ENCODE measurements at regions not wholly inside any gene's neighbourhood (a gene's known extent, or its start where the extent isn't known, plus 50 kb on each side); places are given as distances from the start of the nearest gene placed in this dataset.

DNA sequence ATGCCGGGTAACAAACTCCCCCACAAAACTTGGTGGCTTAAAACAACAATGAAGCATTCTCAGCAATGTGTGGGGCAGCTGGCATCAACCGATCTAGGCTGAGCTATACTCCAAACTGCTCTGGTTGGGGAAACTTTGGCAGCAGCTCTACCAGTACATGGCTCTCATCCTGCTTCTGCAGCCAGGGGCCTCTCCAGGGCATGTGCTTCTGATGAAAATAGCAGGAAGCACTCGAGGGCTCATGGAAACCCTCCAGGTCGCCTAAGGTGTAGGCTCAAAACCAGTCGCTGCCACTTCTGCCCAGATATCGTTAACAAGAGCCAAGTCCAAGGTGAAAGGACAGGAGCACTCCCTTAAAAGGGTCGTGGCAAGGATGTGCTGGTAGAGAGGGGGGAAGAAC lies 134.1 kb downstream of the TEX36 start:
- Histone ChIP-seq H3K79me2 (ENCODE audit: low read depth) (no peaks in the 10 kb centered on the region), H3K27me3 (ENCODE audit: insufficient read depth, low read depth) (no peaks in the 10 kb centered on the region), H3K4me3 (no peak overlapping the region), H2AFZ (no peak overlapping the region), H3F3A (ENCODE audit: insufficient read depth, low read depth) (no peaks in the 10 kb centered on the region), H3K4me1 (replicated peaks; ENCODE audit: insufficient read depth) (no peaks in the 10 kb centered on the region), H4K20me1 (ENCODE audit: insufficient read depth) (no peaks in the 10 kb centered on the region), H3K36me3 (ENCODE audit: low read depth) (no peaks in the 10 kb centered on the region), H3K4me2 (no peak overlapping the region), H3K27ac (no peak overlapping the region), H3K9me3 (ENCODE audit: insufficient read depth, low read depth) (no peaks in the 10 kb centered on the region), H3K9me2 (ENCODE audit: insufficient read depth) (no peaks in the 10 kb centered on the region)
- DNase-seq: no peak
- TF ChIP-seq, protein P1, sequence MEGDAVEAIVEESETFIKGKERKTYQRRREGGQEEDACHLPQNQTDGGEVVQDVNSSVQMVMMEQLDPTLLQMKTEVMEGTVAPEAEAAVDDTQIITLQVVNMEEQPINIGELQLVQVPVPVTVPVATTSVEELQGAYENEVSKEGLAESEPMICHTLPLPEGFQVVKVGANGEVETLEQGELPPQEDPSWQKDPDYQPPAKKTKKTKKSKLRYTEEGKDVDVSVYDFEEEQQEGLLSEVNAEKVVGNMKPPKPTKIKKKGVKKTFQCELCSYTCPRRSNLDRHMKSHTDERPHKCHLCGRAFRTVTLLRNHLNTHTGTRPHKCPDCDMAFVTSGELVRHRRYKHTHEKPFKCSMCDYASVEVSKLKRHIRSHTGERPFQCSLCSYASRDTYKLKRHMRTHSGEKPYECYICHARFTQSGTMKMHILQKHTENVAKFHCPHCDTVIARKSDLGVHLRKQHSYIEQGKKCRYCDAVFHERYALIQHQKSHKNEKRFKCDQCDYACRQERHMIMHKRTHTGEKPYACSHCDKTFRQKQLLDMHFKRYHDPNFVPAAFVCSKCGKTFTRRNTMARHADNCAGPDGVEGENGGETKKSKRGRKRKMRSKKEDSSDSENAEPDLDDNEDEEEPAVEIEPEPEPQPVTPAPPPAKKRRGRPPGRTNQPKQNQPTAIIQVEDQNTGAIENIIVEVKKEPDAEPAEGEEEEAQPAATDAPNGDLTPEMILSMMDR (conservative IDR thresholded peaks at IDR 0.05): no peak
- TF ChIP-seq EZH2 (IDR thresholded peaks at IDR 0.05; ENCODE audit: low read depth): no peak
- BruUV-seq (replicated peaks): no TSS peak
- intact Hi-C loops (cut with micrococcal nuclease; ENCODE audit: unreplicated experiment): no loop called here
- ChIA-PET CTCF (no interaction called here), POLR2A (ENCODE audit: unreplicated experiment) (no interaction called here)

DNA sequence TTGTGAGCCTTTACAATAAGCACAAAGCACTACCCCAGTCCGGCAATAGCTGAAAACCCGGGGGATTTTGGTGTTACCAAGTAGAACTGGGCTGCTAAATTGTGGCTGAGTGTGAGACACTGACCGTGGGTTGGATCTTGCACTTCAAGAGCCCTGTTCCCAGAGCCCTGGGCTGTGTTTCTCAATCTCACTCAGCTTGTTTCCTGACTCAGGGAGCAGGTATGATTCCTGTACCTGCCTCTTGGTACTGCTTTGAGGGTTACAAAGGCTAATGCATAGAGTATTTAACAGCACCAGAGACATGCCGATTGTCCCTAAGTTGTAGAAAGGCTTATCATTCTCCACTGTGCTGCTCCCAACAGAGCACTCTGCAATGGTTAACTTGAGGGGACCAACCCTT lies 134.6 kb downstream of the TEX36 start:
- POLR2A ChIA-PET (ENCODE audit: unreplicated experiment): no interaction called here
- Histone ChIP-seq H3K27me3 (ENCODE audit: insufficient read depth, low read depth) (no peaks in the 10 kb centered on the region), H3K4me2 (no peak overlapping the region), H3K36me3 (ENCODE audit: low read depth) (no peaks in the 10 kb centered on the region), H3K4me3 (no peak overlapping the region), H3K27ac (no peak overlapping the region), H3F3A (ENCODE audit: insufficient read depth, low read depth) (no peaks in the 10 kb centered on the region), H3K79me2 (ENCODE audit: low read depth) (no peaks in the 10 kb centered on the region), H3K9me2 (ENCODE audit: insufficient read depth) (no peaks in the 10 kb centered on the region), H4K20me1 (ENCODE audit: insufficient read depth) (no peaks in the 10 kb centered on the region), H2AFZ (no peak overlapping the region), H3K9me3 (ENCODE audit: insufficient read depth, low read depth) (no peaks in the 10 kb centered on the region), H3K4me1 (replicated peaks; ENCODE audit: insufficient read depth) (no peaks in the 10 kb centered on the region)
- BruUV-seq (replicated peaks): no TSS peak
- TF ChIP-seq EZH2 (IDR thresholded peaks at IDR 0.05; ENCODE audit: low read depth): no peak
- TF ChIP-seq, protein P1 (conservative IDR thresholded peaks at IDR 0.05): no peak
- CTCF ChIA-PET: no interaction called here
- peak in 1 of 2 experiments; percentile 39 for DNase-seq
- intact Hi-C loops (cut with micrococcal nuclease; ENCODE audit: unreplicated experiment): no loop called here

GRCh38 chr10:125547010-125547650 lies 135.8 kb downstream of the TEX36 start:
- Histone ChIP-seq H3K36me3 (ENCODE audit: low read depth) (no peaks in the 10 kb centered on the region), H3K79me2 (ENCODE audit: low read depth) (no peaks in the 10 kb centered on the region), H3K9me2 (ENCODE audit: insufficient read depth) (no peaks in the 10 kb centered on the region), H4K20me1 (ENCODE audit: insufficient read depth) (no peaks in the 10 kb centered on the region), H3F3A (ENCODE audit: insufficient read depth, low read depth) (no peaks in the 10 kb centered on the region), H3K4me2 (no peak overlapping the region), H3K9me3 (ENCODE audit: insufficient read depth, low read depth) (no peaks in the 10 kb centered on the region), H3K27me3 (ENCODE audit: insufficient read depth, low read depth) (no peaks in the 10 kb centered on the region), H2AFZ (no peak overlapping the region), H3K4me1 (replicated peaks; ENCODE audit: insufficient read depth) (no peaks in the 10 kb centered on the region), H3K27ac (no peak overlapping the region), H3K4me3 (no peak overlapping the region)
- POLR2A ChIA-PET (ENCODE audit: unreplicated experiment): no interaction called here
- TF ChIP-seq, protein P1 (conservative IDR thresholded peaks at IDR 0.05): no peak
- TF ChIP-seq EZH2 (IDR thresholded peaks at IDR 0.05; ENCODE audit: low read depth): no peak
- no TSS peak for BruUV-seq (replicated peaks)
- CTCF ChIA-PET: no interaction called here
- intact Hi-C loops (cut with micrococcal nuclease; ENCODE audit: unreplicated experiment): no loop called here
- no peak for DNase-seq
